SK-N-SH (cell line): ENCODE measurements at regions not wholly inside any gene's neighbourhood (a gene's known extent, or its start where the extent isn't known, plus 50 kb on each side); places are given as distances from the start of the nearest gene placed in this dataset.

Experiments used
- CTCF ChIA-PET: fragments of 300-600, 350-600 bp; formaldehyde crosslinking; extraction: SDS; loops from one replicate; lab custom pipeline; 2021; lab: Yijun Ruan, JAX
- POLR2A ChIA-PET: fragments of 350-600 bp; sonication (Branson Sonifier 250); formaldehyde crosslinking; extraction: SDS; loops from one replicate; lab custom pipeline; 2020; ENCODE audit warnings: antibody characterized with exemption, inconsistent platforms; lab: Yijun Ruan, JAX
- DNase-seq: peaks from one replicate; pipeline ENCODE4 v3.0.0; 2012
- H2AFZ ChIP-seq: fragments of 200-600 bp; sonication (generic); 2 replicates; pipeline ENCODE4 v1.8.1; 2016; ENCODE audit warnings: antibody characterized with exemption, mild to moderate bottlenecking, low read depth
- H3F3A ChIP-seq: fragments of 200-600 bp; sonication (generic); replicated peaks from 2 replicates; pipeline ENCODE3; 2016; ENCODE audit warnings: antibody characterized with exemption, mild to moderate bottlenecking; ENCODE audit not compliant: insufficient read depth
- H3K27ac ChIP-seq, 2 experiments: fragments of 200-500 bp in 1 of 2; fragments of 200-600 bp in 1 of 2; sonication (Bioruptor generic) in 1 of 2; sonication (generic), shearing (Covaris generic) in 1 of 2; 2 replicates each; pipeline versions ENCODE4 v1.5.1 to v1.6.1; 2014 to 2016; ENCODE audit warnings: low read depth in 2 of 2, inconsistent platforms in 1 of 2, low read length in 1 of 2, mild to moderate bottlenecking in 1 of 2, mixed read lengths in 1 of 2
- H3K27me3 ChIP-seq: fragments of 200-600 bp; sonication (generic), shearing (Covaris generic); 2 replicates; pipeline ENCODE4 v1.6.1; 2016; ENCODE audit warnings: mixed run types; ENCODE audit not compliant: insufficient read depth
- H3K36me3 ChIP-seq, 2 experiments: fragments of 200-500 bp in 1 of 2; fragments of 200-600 bp in 1 of 2; sonication (Bioruptor generic) in 1 of 2; sonication (generic) in 1 of 2; replicated peaks in 1 of 2; 2 replicates each; pipeline versions ENCODE3 to v1.5.1; 2014 to 2016; ENCODE audit warnings: low read length in 1 of 2, mild to moderate bottlenecking in 1 of 2; ENCODE audit not compliant: insufficient read depth in 2 of 2, control insufficient read depth in 1 of 2
- H3K4me1 ChIP-seq, 2 experiments: fragments of 200-500 bp in 1 of 2; fragments of 200-600 bp in 1 of 2; sonication (Bioruptor generic) in 1 of 2; sonication (generic), shearing (Covaris generic) in 1 of 2; 2 replicates each; pipeline versions ENCODE4 v1.5.1 to v1.6.1; 2014 to 2016; ENCODE audit warnings: low read depth in 1 of 2, low read length in 1 of 2, mixed run types in 1 of 2; ENCODE audit not compliant: insufficient read depth in 2 of 2, control insufficient read depth in 1 of 2
- H3K4me2 ChIP-seq: fragments of 200-600 bp; sonication (generic), shearing (Covaris generic); 2 replicates; pipeline ENCODE4 v1.6.1; 2017; ENCODE audit warnings: mixed run types
- H3K4me3 ChIP-seq, 2 experiments: fragments of 200-500 bp in 1 of 2; fragments of 200-600 bp in 1 of 2; sonication (Bioruptor generic) in 1 of 2; sonication (generic), shearing (Covaris generic) in 1 of 2; 2 replicates each; pipeline versions ENCODE4 v1.5.1 to v1.8.1; 2014 to 2016; ENCODE audit warnings: low read depth in 2 of 2, inconsistent platforms in 1 of 2, low read length in 1 of 2, mild to moderate bottlenecking in 1 of 2, mixed read lengths in 1 of 2, moderate library complexity in 1 of 2
- H3K79me2 ChIP-seq: fragments of 200-600 bp; sonication (generic); 2 replicates; pipeline ENCODE4 v1.8.1; 2017; ENCODE audit warnings: mild to moderate bottlenecking; ENCODE audit not compliant: insufficient read depth
- H3K9ac ChIP-seq: fragments of 200-600 bp; sonication (generic); 2 replicates; pipeline ENCODE4 v1.6.1; 2017; ENCODE audit warnings: mixed run types
- H3K9me2 ChIP-seq: fragments of 200-600 bp; sonication (generic); 2 replicates; pipeline ENCODE4 v1.6.1; 2017; ENCODE audit warnings: mixed run types
- H3K9me3 ChIP-seq: fragments of 200-600 bp; sonication (generic); 2 replicates; pipeline ENCODE4 v1.6.1; 2017; ENCODE audit warnings: mixed run types, mild to moderate bottlenecking, moderate library complexity
- H4K20me1 ChIP-seq: fragments of 200-600 bp; sonication (generic); 2 replicates; pipeline ENCODE4 v1.6.1; 2017; ENCODE audit warnings: mild to moderate bottlenecking, mixed run types; ENCODE audit not compliant: insufficient read depth
- CHD2 ChIP-seq: fragments of 150-350 bp; IDR thresholded peaks from 2 replicates; pipeline ENCODE4 v1.6.1; 2018; ENCODE audit warnings: low read length; ENCODE audit not compliant: partially characterized antibody
- ELF1 ChIP-seq: IDR thresholded peaks from 2 replicates; pipeline ENCODE4 v1.4.0; 2012
- EP300 ChIP-seq, 2 experiments: IDR thresholded peaks; 2 replicates each; pipeline versions ENCODE4 v1.4.0 to v1.6.1; 2012; ENCODE audit warnings: borderline replicate concordance in 1 of 2, low read depth in 1 of 2, low read length in 1 of 2
- FOXM1 ChIP-seq: IDR thresholded peaks from 2 replicates; pipeline ENCODE4 v1.4.0; 2012; ENCODE audit warnings: low read depth, mild to moderate bottlenecking
- GABPA ChIP-seq: IDR thresholded peaks from 2 replicates; pipeline ENCODE4 v1.4.0; 2012; ENCODE audit warnings: low read depth, mild to moderate bottlenecking
- GATA2 ChIP-seq: sonication (generic); formaldehyde crosslinking; IDR thresholded peaks from 2 replicates; pipeline ENCODE4 v1.5.0; 2020; ENCODE audit warnings: mild to moderate bottlenecking, missing genetic modification reagents
- NFIC ChIP-seq: IDR thresholded peaks from 2 replicates; pipeline ENCODE4 v1.4.0; 2012; ENCODE audit warnings: borderline replicate concordance
- NRF1 ChIP-seq: IDR thresholded peaks from 2 replicates; pipeline ENCODE4 v1.6.1; 2012; ENCODE audit warnings: low read depth, mild to moderate bottlenecking, low read length
- POLR2AphosphoS5 ChIP-seq: IDR thresholded peaks from 2 replicates; pipeline ENCODE4 v1.6.1; 2012; ENCODE audit warnings: low read depth, low read length
- RFX5 ChIP-seq: IDR thresholded peaks from 2 replicates; pipeline ENCODE4 v1.6.1; 2012; ENCODE audit warnings: mild to moderate bottlenecking, improper control_type of control experiment, low read length
- SIN3A ChIP-seq: IDR thresholded peaks from 2 replicates; pipeline ENCODE4 v1.6.1; 2012; ENCODE audit warnings: low read depth, mild to moderate bottlenecking, low read length, moderate library complexity, borderline replicate concordance
- SMC3 ChIP-seq: IDR thresholded peaks from 2 replicates; pipeline ENCODE4 v1.6.1; 2012; ENCODE audit warnings: low read depth, low read length, improper control_type of control experiment
- TAF1 ChIP-seq: IDR thresholded peaks from 2 replicates; pipeline ENCODE4 v1.6.1; 2012; ENCODE audit warnings: low read depth, mild to moderate bottlenecking, low read length, moderate library complexity, borderline replicate concordance
- WGBS: methylation state at CpG from one replicate; pipeline ENCODE4 v1.1.6; 2017; ENCODE audit warnings: low lambda C conversion rate; 5-methylcytosine and 5-hydroxymethylcytosine counted together
- TF ChIP-seq, protein P1 (sequence below): fragments of 150-350 bp; IDR thresholded peaks from 2 replicates; pipeline ENCODE4 v1.6.1; 2017; ENCODE audit warnings: antibody characterized with exemption, low read length, low read depth, borderline replicate concordance
- TF ChIP-seq, protein P2 (sequence below): IDR thresholded peaks from 2 replicates; pipeline ENCODE4 v1.4.0; 2012; ENCODE audit warnings: low read depth, borderline replicate concordance

DNA sequence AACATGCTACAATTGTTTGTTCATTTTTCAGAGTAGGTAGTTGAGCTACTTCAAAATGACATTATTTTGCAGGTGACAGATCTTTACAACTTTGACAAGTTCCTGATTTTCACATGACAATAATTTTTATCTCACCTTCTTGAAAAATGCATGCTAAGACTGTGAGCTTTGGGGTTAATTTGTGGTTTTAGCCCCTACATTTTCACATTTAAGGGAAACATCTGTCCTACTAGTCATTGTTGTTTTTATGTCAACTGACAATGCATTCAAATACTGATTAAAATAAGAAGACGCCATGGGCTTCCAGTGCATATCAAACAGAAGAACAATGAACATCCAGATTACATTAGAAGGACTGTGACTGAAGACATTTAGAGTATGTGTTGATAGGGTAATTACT, 1470.8 kb upstream of the TENM4 start:
- H3K4me1 ChIP-seq = no peaks in the 10 kb centered on the region
- 26% methylated on average over 1 of the region's 1 CpG for WGBS
- no peaks in the 10 kb centered on the region for H3K9me2 ChIP-seq

DNA sequence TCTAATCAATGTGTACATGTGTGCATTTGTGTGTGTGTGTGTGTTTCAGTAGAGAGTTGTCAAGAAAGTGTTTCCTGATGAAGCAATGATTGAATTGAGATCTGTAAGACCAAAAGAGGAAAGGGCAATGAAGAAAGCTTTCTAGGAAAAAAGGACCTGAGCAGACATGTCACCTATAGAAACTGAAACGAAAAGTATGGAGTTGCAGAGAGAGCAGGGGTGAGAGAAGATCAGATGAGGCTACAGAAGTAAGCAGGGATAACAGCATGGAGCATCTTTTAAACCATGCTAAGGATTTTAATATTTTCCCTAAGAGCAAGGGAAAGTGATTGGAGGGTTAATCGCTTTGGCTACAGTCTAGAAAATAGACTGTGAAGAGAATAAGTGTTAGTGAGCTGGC, 1459.4 kb upstream of the TENM4 start:
- no peak for DNase-seq

More for the DNA sequence above, 1470.8 kb upstream of the TENM4 start:
- POLR2A ChIA-PET = no interaction called here
- Histone ChIP-seq H3F3A (no peaks in the 10 kb centered on the region), H2AFZ (no peak overlapping the region), H3K4me3 (no peak overlapping the region), H4K20me1 (no peaks in the 10 kb centered on the region), H3K4me2 (no peak overlapping the region), H3K9ac (no peak overlapping the region), H3K36me3 (no peaks in the 10 kb centered on the region), H3K9me3 (no peaks in the 10 kb centered on the region), H3K27ac (no peak overlapping the region), H3K27me3 (no peaks in the 10 kb centered on the region), H3K79me2 (no peaks in the 10 kb centered on the region)
- no peak for DNase-seq
- no peak for TF ChIP-seq POLR2AphosphoS5
- TF ChIP-seq RFX5 = no peak
- TF ChIP-seq NRF1 = no peak
- no peak for TF ChIP-seq CHD2
- TF ChIP-seq SIN3A = no peak
- CTCF ChIA-PET = interaction anchor here (0.6 kb wide), 1 partner anchor 71 kb away, joined by 3 read pairs; no protein-coding TSS in a partner anchor

DNA sequence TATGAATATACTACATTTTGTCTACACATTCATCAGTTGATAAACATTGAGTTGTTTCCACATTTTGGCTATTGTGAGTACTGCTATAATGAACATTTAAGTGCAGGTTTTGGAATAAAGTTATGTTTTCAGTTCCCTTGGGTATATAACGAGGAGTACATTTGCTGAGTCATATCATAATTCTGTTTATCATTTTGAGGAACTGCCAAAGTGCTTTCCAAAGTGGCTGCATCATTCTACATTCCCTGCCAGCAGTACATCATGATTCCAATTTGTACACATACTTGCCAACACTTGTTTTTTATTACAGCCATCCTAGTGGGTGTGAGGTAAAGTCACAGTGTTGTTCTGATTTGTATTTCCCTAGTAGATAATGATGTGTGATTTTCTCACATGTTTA, 1458.6 kb upstream of the TENM4 start:
- no peaks in the 10 kb centered on the region for H3F3A ChIP-seq
- no peaks in the 10 kb centered on the region for H4K20me1 ChIP-seq
- DNase-seq = no peak
- 8% methylated on average over 1 of the region's 1 CpG for WGBS
- no peaks in the 10 kb centered on the region for H3K9me2 ChIP-seq
- H3K9me3 ChIP-seq = no peaks in the 10 kb centered on the region
- H3K9ac ChIP-seq = no peak overlapping the region
- ChIA-PET CTCF (no interaction called here), POLR2A (no interaction called here)
- H3K4me1 ChIP-seq = no peaks in the 10 kb centered on the region
- no peak overlapping the region for H3K4me2 ChIP-seq
- no peaks in the 10 kb centered on the region for H3K36me3 ChIP-seq
- no peak overlapping the region for H2AFZ ChIP-seq
- no peaks in the 10 kb centered on the region for H3K27me3 ChIP-seq
- no peak overlapping the region for H3K27ac ChIP-seq
- H3K79me2 ChIP-seq = no peaks in the 10 kb centered on the region
- no peak overlapping the region for H3K4me3 ChIP-seq
- TF ChIP-seq POLR2AphosphoS5 = no peak
- no peak for TF ChIP-seq TAF1
- no peak for TF ChIP-seq ELF1
- TF ChIP-seq GABPA = no peak
- no peak for TF ChIP-seq GATA2 (CRISPR knock-in tag)
- TF ChIP-seq SMC3 = no peak
- TF ChIP-seq, protein P1, sequence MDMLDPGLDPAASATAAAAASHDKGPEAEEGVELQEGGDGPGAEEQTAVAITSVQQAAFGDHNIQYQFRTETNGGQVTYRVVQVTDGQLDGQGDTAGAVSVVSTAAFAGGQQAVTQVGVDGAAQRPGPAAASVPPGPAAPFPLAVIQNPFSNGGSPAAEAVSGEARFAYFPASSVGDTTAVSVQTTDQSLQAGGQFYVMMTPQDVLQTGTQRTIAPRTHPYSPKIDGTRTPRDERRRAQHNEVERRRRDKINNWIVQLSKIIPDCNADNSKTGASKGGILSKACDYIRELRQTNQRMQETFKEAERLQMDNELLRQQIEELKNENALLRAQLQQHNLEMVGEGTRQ = no peak
- TF ChIP-seq EP300 (IDR thresholded peaks at IDR 0.05; ENCODE audit: borderline replicate concordance in 1 of 2, low read depth in 1 of 2, low read length in 1 of 2) = no peak
- TF ChIP-seq, protein P2, sequence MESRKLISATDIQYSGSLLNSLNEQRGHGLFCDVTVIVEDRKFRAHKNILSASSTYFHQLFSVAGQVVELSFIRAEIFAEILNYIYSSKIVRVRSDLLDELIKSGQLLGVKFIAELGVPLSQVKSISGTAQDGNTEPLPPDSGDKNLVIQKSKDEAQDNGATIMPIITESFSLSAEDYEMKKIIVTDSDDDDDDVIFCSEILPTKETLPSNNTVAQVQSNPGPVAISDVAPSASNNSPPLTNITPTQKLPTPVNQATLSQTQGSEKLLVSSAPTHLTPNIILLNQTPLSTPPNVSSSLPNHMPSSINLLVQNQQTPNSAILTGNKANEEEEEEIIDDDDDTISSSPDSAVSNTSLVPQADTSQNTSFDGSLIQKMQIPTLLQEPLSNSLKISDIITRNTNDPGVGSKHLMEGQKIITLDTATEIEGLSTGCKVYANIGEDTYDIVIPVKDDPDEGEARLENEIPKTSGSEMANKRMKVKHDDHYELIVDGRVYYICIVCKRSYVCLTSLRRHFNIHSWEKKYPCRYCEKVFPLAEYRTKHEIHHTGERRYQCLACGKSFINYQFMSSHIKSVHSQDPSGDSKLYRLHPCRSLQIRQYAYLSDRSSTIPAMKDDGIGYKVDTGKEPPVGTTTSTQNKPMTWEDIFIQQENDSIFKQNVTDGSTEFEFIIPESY = no peak

More for the DNA sequence above, 1459.4 kb upstream of the TENM4 start:
- H3K4me3 ChIP-seq = no peak overlapping the region
- CTCF ChIA-PET = interaction anchor here (0.7 kb wide), 1 partner anchor 17 kb away, joined by 4 read pairs; no protein-coding TSS in a partner anchor
- no peak overlapping the region for H3K9ac ChIP-seq
- H3K27ac ChIP-seq = no peak overlapping the region
- no peaks in the 10 kb centered on the region for H3K36me3 ChIP-seq
- POLR2A ChIA-PET = no interaction called here
- no peaks in the 10 kb centered on the region for H3F3A ChIP-seq
- H3K4me1 ChIP-seq = no peaks in the 10 kb centered on the region
- H3K9me2 ChIP-seq = no peaks in the 10 kb centered on the region
- no peaks in the 10 kb centered on the region for H3K79me2 ChIP-seq
- H3K9me3 ChIP-seq = no peaks in the 10 kb centered on the region
- no peak overlapping the region for H3K4me2 ChIP-seq
- WGBS = 53% methylated on average over 2 of the region's 2 CpGs
- no peak overlapping the region for H2AFZ ChIP-seq
- TF ChIP-seq NFIC = no peak
- no peak for TF ChIP-seq FOXM1
- TF ChIP-seq, protein P1 = no peak
- TF ChIP-seq, all 33 proteins: peak for 0
- H3K27me3 ChIP-seq = no peaks in the 10 kb centered on the region
- H4K20me1 ChIP-seq = no peaks in the 10 kb centered on the region
